ENCODE measurements at regions not wholly inside any gene's neighbourhood (a gene's known extent, or its start where the extent isn't known, plus 50 kb on each side); places are given as distances from the start of the nearest gene placed in this dataset.

- TF ChIP-seq ZNF292 (CRISPR knock-in tag; IDR thresholded peaks at IDR 0.05; ENCODE audit: borderline replicate concordance, low read depth) = peak; percentile 62; the same call in 1 of the 2 replicates
- TF ChIP-seq HDAC6 (IDR thresholded peaks at IDR 0.05; ENCODE audit: low read depth, low read length) = no peak
- TF ChIP-seq FOXA1 (IDR thresholded peaks at IDR 0.05) = no peak
- TF ChIP-seq FOXA1 (CRISPR knock-in tag; IDR thresholded peaks at IDR 0.05) = peak; percentile 40; the same call in 1 of the 2 replicates
- peak; percentile 45; the same call in 1 of the 2 replicates for TF ChIP-seq SAP130 (CRISPR knock-in tag; IDR thresholded peaks at IDR 0.05; ENCODE audit: low read depth)
- TF ChIP-seq HNF4G (IDR thresholded peaks at IDR 0.05; ENCODE audit: borderline replicate concordance, low read depth, low read length) = peak; percentile 70
- TF ChIP-seq HNF4G (CRISPR knock-in tag; IDR thresholded peaks at IDR 0.05; ENCODE audit: borderline replicate concordance, low read depth) = peak; percentile 81; the same call in 1 of the 2 replicates
- 0 out of 4 replicates have a peak, but pooled peaks of 1 of the 2 experiments have one; percentile 4 for TF ChIP-seq EP300 (IDR thresholded peaks at IDR 0.05; ENCODE audit: low read depth in 2 of 2, low read length in 2 of 2)
- TF ChIP-seq EP300 (CRISPR knock-in tag; IDR thresholded peaks at IDR 0.05; ENCODE audit: borderline replicate concordance) = no peak
- TF ChIP-seq ZZZ3 (CRISPR knock-in tag; IDR thresholded peaks at IDR 0.05; ENCODE audit: borderline replicate concordance) = no peak
- no peak for TF ChIP-seq MYPOP (CRISPR knock-in tag; IDR thresholded peaks at IDR 0.05)
- TF ChIP-seq GZF1 (CRISPR knock-in tag; IDR thresholded peaks at IDR 0.05) = no peak
- TF ChIP-seq ZNF432 (CRISPR knock-in tag; IDR thresholded peaks at IDR 0.05; ENCODE audit: borderline replicate concordance) = no peak
- 0 out of 2 replicates have a peak, but pooled peaks have one; percentile 67 for TF ChIP-seq DNMT1 (CRISPR knock-in tag; IDR thresholded peaks at IDR 0.05)
- TF ChIP-seq ARID4A (CRISPR knock-in tag; IDR thresholded peaks at IDR 0.05; ENCODE audit: borderline replicate concordance) = peak; percentile 33; the same call in 1 of the 2 replicates
- no peak for TF ChIP-seq PRDM10 (CRISPR knock-in tag; IDR thresholded peaks at IDR 0.05; ENCODE audit: low read depth)
- no peak for TF ChIP-seq ZNF775 (CRISPR knock-in tag; IDR thresholded peaks at IDR 0.05; ENCODE audit: borderline replicate concordance)
- TF ChIP-seq USF2 (IDR thresholded peaks at IDR 0.05; ENCODE audit: low read depth, low read length) = peak; percentile 18; the same call in 1 of the 2 replicates
- TF ChIP-seq USF2 (CRISPR knock-in tag; IDR thresholded peaks at IDR 0.05; ENCODE audit: borderline replicate concordance) = peak; percentile 26; the same call in 1 of the 2 replicates
Measured at GRCh38 chr20:22245139-22245538, 339.2 kb downstream of the FOXA2 start (continued).

Measured in HepG2 (cell line).